ENCODE measurements at regions not wholly inside any gene's neighbourhood (a gene's known extent, or its start where the extent isn't known, plus 50 kb on each side); places are given as distances from the start of the nearest gene placed in this dataset.

GRCh38 chr20:16944745-16945144 is 196.6 kb downstream of the OTOR start:
- Histone ChIP-seq H3K4me3 (ENCODE audit: low read depth, low read length, poor library complexity, severe bottlenecking) (no peak overlapping the region), H3K79me2 (ENCODE audit: insufficient read depth, low read depth, low read length) (no peaks in the 10 kb centered on the region), H3K36me3 (ENCODE audit: insufficient read depth, low read length) (no peaks in the 10 kb centered on the region), H3K9me2 (ENCODE audit: insufficient read depth, low read length) (no peaks in the 10 kb centered on the region), H3K4me1 (ENCODE audit: insufficient read depth, low read length, poor library complexity, severe bottlenecking) (no peaks in the 10 kb centered on the region), H4K20me1 (ENCODE audit: insufficient read depth, low read length) (no peaks in the 10 kb centered on the region), H3K27ac (ENCODE audit: low read depth, low read length, poor library complexity, severe bottlenecking) (no peak overlapping the region), H2AFZ (ENCODE audit: low read length) (no peak overlapping the region), H3K4me2 (ENCODE audit: low read length) (no peak overlapping the region), H3K9me3 (ENCODE audit: low read length) (no peaks in the 10 kb centered on the region)
- CTCF ChIA-PET (ENCODE audit: unreplicated experiment) = no interaction called here
- TF ChIP-seq CTCF (conservative IDR thresholded peaks at IDR 0.05; ENCODE audit: low read length) (no peak), EZH2phosphoT487 (IDR thresholded peaks at IDR 0.05; ENCODE audit: borderline replicate concordance, low read depth, low read length) (no peak)
- POLR2A ChIA-PET = interaction anchor here (0.8 kb wide), 1 partner anchor 17 kb away, joined by 7 read pairs; no protein-coding TSS in a partner anchor
- DNase-seq (ENCODE audit: low spot score) = no peak
- no TSS peak for BruUV-seq (replicated peaks)
- intact Hi-C loops (cut with micrococcal nuclease; ENCODE audit: unreplicated experiment) = no loop called here

GRCh38 chr20:16945619-16946018 is 197.5 kb downstream of the OTOR start:
- no peaks in the 10 kb centered on the region for H3K36me3 ChIP-seq (ENCODE audit: insufficient read depth, low read length)
- no peak overlapping the region for H3K4me3 ChIP-seq (ENCODE audit: low read depth, low read length, poor library complexity, severe bottlenecking)
- no peaks in the 10 kb centered on the region for H3K9me3 ChIP-seq (ENCODE audit: low read length)
- TF ChIP-seq EZH2phosphoT487 (IDR thresholded peaks at IDR 0.05; ENCODE audit: borderline replicate concordance, low read depth, low read length) = no peak
- no peak for TF ChIP-seq CTCF (conservative IDR thresholded peaks at IDR 0.05; ENCODE audit: low read length)
- H3K79me2 ChIP-seq (ENCODE audit: insufficient read depth, low read depth, low read length) = no peaks in the 10 kb centered on the region
- no peak for DNase-seq (ENCODE audit: low spot score)
- no peaks in the 10 kb centered on the region for H3K9me2 ChIP-seq (ENCODE audit: insufficient read depth, low read length)
- ChIA-PET POLR2A (no interaction called here), CTCF (ENCODE audit: unreplicated experiment) (no interaction called here)
- H3K27ac ChIP-seq (ENCODE audit: low read depth, low read length, poor library complexity, severe bottlenecking) = no peak overlapping the region
- no peaks in the 10 kb centered on the region for H4K20me1 ChIP-seq (ENCODE audit: insufficient read depth, low read length)
- BruUV-seq (replicated peaks) = no TSS peak
- no peak overlapping the region for H2AFZ ChIP-seq (ENCODE audit: low read length)
- H3K4me1 ChIP-seq (ENCODE audit: insufficient read depth, low read length, poor library complexity, severe bottlenecking) = no peaks in the 10 kb centered on the region
- intact Hi-C loops (cut with micrococcal nuclease; ENCODE audit: unreplicated experiment) = no loop called here
- no peak overlapping the region for H3K4me2 ChIP-seq (ENCODE audit: low read length)

GRCh38 chr20:16946097-16946496 is 197.9 kb downstream of the OTOR start:
- no peaks in the 10 kb centered on the region for H3K79me2 ChIP-seq (ENCODE audit: insufficient read depth, low read depth, low read length)
- H3K4me1 ChIP-seq (ENCODE audit: insufficient read depth, low read length, poor library complexity, severe bottlenecking) = no peaks in the 10 kb centered on the region
- ChIA-PET POLR2A (no interaction called here), CTCF (ENCODE audit: unreplicated experiment) (no interaction called here)
- H2AFZ ChIP-seq (ENCODE audit: low read length) = no peak overlapping the region
- no peaks in the 10 kb centered on the region for H4K20me1 ChIP-seq (ENCODE audit: insufficient read depth, low read length)
- H3K27ac ChIP-seq (ENCODE audit: low read depth, low read length, poor library complexity, severe bottlenecking) = no peak overlapping the region
- no peak overlapping the region for H3K4me2 ChIP-seq (ENCODE audit: low read length)
- BruUV-seq (replicated peaks) = no TSS peak
- DNase-seq (ENCODE audit: low spot score) = no peak
- H3K9me2 ChIP-seq (ENCODE audit: insufficient read depth, low read length) = no peaks in the 10 kb centered on the region
- no peak overlapping the region for H3K4me3 ChIP-seq (ENCODE audit: low read depth, low read length, poor library complexity, severe bottlenecking)
- TF ChIP-seq CTCF (conservative IDR thresholded peaks at IDR 0.05; ENCODE audit: low read length) (no peak), EZH2phosphoT487 (IDR thresholded peaks at IDR 0.05; ENCODE audit: borderline replicate concordance, low read depth, low read length) (no peak)
- intact Hi-C loops (cut with micrococcal nuclease; ENCODE audit: unreplicated experiment) = no loop called here
- no peaks in the 10 kb centered on the region for H3K9me3 ChIP-seq (ENCODE audit: low read length)
- no peaks in the 10 kb centered on the region for H3K36me3 ChIP-seq (ENCODE audit: insufficient read depth, low read length)

Measured in OCI-LY7 (cell line).